WTC11 (cell line): ENCODE measurements at regions not wholly inside any gene's neighbourhood (a gene's known extent, or its start where the extent isn't known, plus 50 kb on each side); places are given as distances from the start of the nearest gene placed in this dataset.

Experiments used
- ATAC-seq: fragments of 200-7000 bp; cut with Tn5 transposase; 2 replicates; pipeline ENCODE4 v1.10.0; 2021; ENCODE audit warnings: mild to moderate bottlenecking, moderate library complexity
- CTCF ChIA-PET: fragments of 300-600 bp; sonication (Branson Sonifier 250); formaldehyde crosslinking; loops from one replicate; lab custom pipeline; 2021; ENCODE audit warnings: antibody characterized with exemption; lab: Charles Lee
- POLR2A ChIA-PET: fragments of 350-600 bp; sonication (Branson Sonifier 250); formaldehyde crosslinking; loops from one replicate; lab custom pipeline; 2021; ENCODE audit warnings: antibody characterized with exemption; lab: Charles Lee
- DNase-seq: peaks from one replicate; pipeline ENCODE4 v3.0.0; 2021; ENCODE audit warnings: low spot score
- H3K27ac Mint-ChIP-seq: 2 replicates; pipeline ENCODE4 v1.8.0; 2021; ENCODE audit warnings: mixed read lengths
- H3K27me3 Mint-ChIP-seq: 2 replicates; pipeline ENCODE4 v1.8.0; 2021; ENCODE audit warnings: low read depth, mild to moderate bottlenecking, moderate library complexity, mixed read lengths
- H3K36me3 Mint-ChIP-seq: 2 replicates; pipeline ENCODE4 v1.8.0; 2021; ENCODE audit warnings: mixed read lengths
- H3K4me1 Mint-ChIP-seq: 2 replicates; pipeline ENCODE4 v1.8.0; 2022; ENCODE audit warnings: mixed read lengths
- H3K4me3 Mint-ChIP-seq: 2 replicates; pipeline ENCODE4 v1.8.0; 2021; ENCODE audit warnings: mild to moderate bottlenecking, moderate library complexity, mixed read lengths
- H3K9me3 Mint-ChIP-seq: 2 replicates; pipeline ENCODE4 v1.8.0; 2021; ENCODE audit warnings: mixed read lengths
- NFATC4 ChIP-seq: fragments of 250-450 bp; sonication (Bioruptor Pico); IDR thresholded peaks from 2 replicates; pipeline ENCODE4 v1.9.0; 2021; ENCODE audit warnings: mild to moderate bottlenecking
- RORB ChIP-seq: fragments of 250-450 bp; sonication (Bioruptor Pico); IDR thresholded peaks from 2 replicates; pipeline ENCODE4 v1.9.0; 2021; ENCODE audit warnings: mild to moderate bottlenecking
- SMAD3 ChIP-seq: sonication (generic); formaldehyde crosslinking; IDR thresholded peaks from 2 replicates; pipeline ENCODE4 v1.8.0; 2022; ENCODE audit warnings: missing genetic modification reagents, mild to moderate bottlenecking, borderline replicate concordance
- TEAD1 ChIP-seq: sonication (generic); formaldehyde crosslinking; IDR thresholded peaks from 2 replicates; pipeline ENCODE4 v1.8.0; 2022; ENCODE audit warnings: mild to moderate bottlenecking, missing genetic modification reagents
- TP53 ChIP-seq: sonication (generic); formaldehyde crosslinking; IDR thresholded peaks from 2 replicates; pipeline ENCODE4 v1.8.1; 2023; ENCODE audit warnings: mild to moderate bottlenecking, missing genetic modification reagents
- ZNF671 ChIP-seq: fragments of 250-450 bp; sonication (Bioruptor Pico); IDR thresholded peaks from 2 replicates; pipeline ENCODE4 v1.8.0; 2021; ENCODE audit warnings: mild to moderate bottlenecking
- TF ChIP-seq, protein P1 (sequence below): fragments of 250-450 bp; sonication (Bioruptor Pico); IDR thresholded peaks from 2 replicates; pipeline ENCODE4 v1.9.0; 2021; ENCODE audit warnings: mild to moderate bottlenecking
- TF ChIP-seq, protein P2 (sequence below): sonication (generic); formaldehyde crosslinking; IDR thresholded peaks from 2 replicates; pipeline ENCODE4 v1.8.1; 2022; ENCODE audit warnings: low read depth, mild to moderate bottlenecking, moderate library complexity, missing genetic modification reagents, borderline replicate concordance
- TF ChIP-seq, protein P3 (sequence below): sonication (generic); formaldehyde crosslinking; IDR thresholded peaks from 2 replicates; pipeline ENCODE4 v1.8.0; 2022; ENCODE audit warnings: missing genetic modification reagents
- TF ChIP-seq, protein P4 (sequence below): sonication (generic); formaldehyde crosslinking; IDR thresholded peaks from 2 replicates; pipeline ENCODE4 v1.8.1; 2023; ENCODE audit warnings: mild to moderate bottlenecking, missing genetic modification reagents, moderate library complexity
- TF ChIP-seq, protein P5 (sequence below): sonication (generic); formaldehyde crosslinking; IDR thresholded peaks from 2 replicates; pipeline ENCODE4 v1.8.1; 2023; ENCODE audit warnings: mild to moderate bottlenecking, missing genetic modification reagents
- TF ChIP-seq, protein P6 (sequence below): sonication (generic); formaldehyde crosslinking; IDR thresholded peaks from 2 replicates; pipeline ENCODE4 v1.8.0; 2022; ENCODE audit warnings: mild to moderate bottlenecking, missing genetic modification reagents
- TF ChIP-seq, protein P7 (sequence below): sonication (generic); formaldehyde crosslinking; IDR thresholded peaks from 2 replicates; pipeline ENCODE4 v1.8.1; 2023; ENCODE audit warnings: mild to moderate bottlenecking, missing genetic modification reagents, borderline replicate concordance
- TF ChIP-seq, protein P8 (sequence below): fragments of 250-450 bp; sonication (Bioruptor Pico); IDR thresholded peaks from 2 replicates; pipeline ENCODE4 v1.9.0; 2021; ENCODE audit warnings: moderate library complexity, mild to moderate bottlenecking, inconsistent platforms, borderline replicate concordance

DNA sequence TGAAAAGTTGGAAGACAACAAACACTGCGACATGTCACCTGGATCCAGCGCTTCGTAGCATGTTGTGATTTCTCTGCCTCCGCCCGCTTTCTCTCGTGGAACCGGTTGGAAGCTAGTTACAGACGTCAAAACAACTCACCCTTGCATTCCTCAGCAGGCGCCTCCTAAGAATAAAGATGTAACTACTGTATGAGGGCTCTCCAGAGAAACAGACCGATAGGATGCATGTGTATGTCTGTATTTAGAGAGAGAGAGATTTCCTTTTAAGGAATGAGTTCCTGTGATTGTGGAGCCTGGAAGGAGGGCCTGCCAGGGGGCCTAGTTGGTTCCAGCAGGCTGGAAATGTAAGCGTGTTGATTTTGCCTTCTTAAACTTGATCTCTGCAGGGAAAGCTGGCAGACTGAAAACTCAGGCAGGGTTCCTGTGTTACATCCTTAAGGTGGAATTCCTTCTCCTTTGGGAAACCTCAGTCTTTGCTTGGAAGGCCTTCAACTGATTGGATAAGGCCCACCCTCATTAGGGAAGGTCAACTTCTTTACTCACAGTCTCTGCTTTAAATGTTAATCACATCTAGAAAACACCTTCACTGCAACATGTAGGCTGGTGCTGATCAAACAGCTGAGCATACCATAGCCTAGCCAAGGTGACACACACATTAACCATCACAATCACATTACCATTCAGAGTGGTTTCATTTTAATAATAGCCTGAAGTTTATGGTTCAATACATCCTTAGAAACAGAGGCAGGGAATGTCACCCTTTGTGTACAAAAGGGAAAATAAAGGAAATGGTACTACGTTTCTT is 163.8 kb downstream of the SYK start (continued):
- TF ChIP-seq, protein P1, sequence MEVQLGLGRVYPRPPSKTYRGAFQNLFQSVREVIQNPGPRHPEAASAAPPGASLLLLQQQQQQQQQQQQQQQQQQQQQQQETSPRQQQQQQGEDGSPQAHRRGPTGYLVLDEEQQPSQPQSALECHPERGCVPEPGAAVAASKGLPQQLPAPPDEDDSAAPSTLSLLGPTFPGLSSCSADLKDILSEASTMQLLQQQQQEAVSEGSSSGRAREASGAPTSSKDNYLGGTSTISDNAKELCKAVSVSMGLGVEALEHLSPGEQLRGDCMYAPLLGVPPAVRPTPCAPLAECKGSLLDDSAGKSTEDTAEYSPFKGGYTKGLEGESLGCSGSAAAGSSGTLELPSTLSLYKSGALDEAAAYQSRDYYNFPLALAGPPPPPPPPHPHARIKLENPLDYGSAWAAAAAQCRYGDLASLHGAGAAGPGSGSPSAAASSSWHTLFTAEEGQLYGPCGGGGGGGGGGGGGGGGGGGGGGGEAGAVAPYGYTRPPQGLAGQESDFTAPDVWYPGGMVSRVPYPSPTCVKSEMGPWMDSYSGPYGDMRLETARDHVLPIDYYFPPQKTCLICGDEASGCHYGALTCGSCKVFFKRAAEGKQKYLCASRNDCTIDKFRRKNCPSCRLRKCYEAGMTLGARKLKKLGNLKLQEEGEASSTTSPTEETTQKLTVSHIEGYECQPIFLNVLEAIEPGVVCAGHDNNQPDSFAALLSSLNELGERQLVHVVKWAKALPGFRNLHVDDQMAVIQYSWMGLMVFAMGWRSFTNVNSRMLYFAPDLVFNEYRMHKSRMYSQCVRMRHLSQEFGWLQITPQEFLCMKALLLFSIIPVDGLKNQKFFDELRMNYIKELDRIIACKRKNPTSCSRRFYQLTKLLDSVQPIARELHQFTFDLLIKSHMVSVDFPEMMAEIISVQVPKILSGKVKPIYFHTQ = no peak

DNA sequence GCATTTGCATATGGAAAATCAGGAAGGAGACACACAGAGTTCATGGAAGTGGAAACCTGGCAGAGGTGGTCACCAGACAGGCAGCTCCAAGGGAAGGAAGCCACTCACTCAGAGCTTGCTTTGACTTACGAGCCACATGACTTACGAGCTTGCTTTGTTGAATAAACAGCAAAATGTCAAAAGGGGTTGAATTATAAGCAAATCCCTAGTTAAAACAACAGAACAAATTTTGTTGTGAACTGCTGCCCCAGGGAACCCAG is 164.3 kb downstream of the SYK start:
- Mint-ChIP-seq H3K27ac (no peak overlapping the region), H3K27me3 (no peaks in the 10 kb centered on the region; the same call in none of the 2 replicates), H3K4me3 (no peak overlapping the region), H3K4me1 (peaks cover 40% of the 10 kb centered on the region), H3K9me3 (peaks cover 9% of the 10 kb centered on the region), H3K36me3 (no peaks in the 10 kb centered on the region)
- CTCF ChIA-PET = interaction anchor here (1.7 kb wide), 1 partner anchor 51 kb away, joined by 16 read pairs; no protein-coding TSS in a partner anchor
- POLR2A ChIA-PET = interaction anchor here (0.6 kb wide), 1 partner anchor 826 kb away, joined by 5 read pairs; no protein-coding TSS in a partner anchor
- no peak for ATAC-seq
- DNase-seq = no peak
- no peak for TF ChIP-seq NFATC4 (CRISPR knock-in tag)
- no peak for TF ChIP-seq TEAD1
- TF ChIP-seq, protein P1 = no peak
- no peak for TF ChIP-seq ZNF671
- no peak for TF ChIP-seq SMAD3 (CRISPR knock-in tag)
- TF ChIP-seq, protein P2, sequence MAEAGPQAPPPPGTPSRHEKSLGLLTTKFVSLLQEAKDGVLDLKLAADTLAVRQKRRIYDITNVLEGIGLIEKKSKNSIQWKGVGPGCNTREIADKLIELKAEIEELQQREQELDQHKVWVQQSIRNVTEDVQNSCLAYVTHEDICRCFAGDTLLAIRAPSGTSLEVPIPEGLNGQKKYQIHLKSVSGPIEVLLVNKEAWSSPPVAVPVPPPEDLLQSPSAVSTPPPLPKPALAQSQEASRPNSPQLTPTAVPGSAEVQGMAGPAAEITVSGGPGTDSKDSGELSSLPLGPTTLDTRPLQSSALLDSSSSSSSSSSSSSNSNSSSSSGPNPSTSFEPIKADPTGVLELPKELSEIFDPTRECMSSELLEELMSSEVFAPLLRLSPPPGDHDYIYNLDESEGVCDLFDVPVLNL (CRISPR knock-in tag) = no peak
- TF ChIP-seq, protein P3, sequence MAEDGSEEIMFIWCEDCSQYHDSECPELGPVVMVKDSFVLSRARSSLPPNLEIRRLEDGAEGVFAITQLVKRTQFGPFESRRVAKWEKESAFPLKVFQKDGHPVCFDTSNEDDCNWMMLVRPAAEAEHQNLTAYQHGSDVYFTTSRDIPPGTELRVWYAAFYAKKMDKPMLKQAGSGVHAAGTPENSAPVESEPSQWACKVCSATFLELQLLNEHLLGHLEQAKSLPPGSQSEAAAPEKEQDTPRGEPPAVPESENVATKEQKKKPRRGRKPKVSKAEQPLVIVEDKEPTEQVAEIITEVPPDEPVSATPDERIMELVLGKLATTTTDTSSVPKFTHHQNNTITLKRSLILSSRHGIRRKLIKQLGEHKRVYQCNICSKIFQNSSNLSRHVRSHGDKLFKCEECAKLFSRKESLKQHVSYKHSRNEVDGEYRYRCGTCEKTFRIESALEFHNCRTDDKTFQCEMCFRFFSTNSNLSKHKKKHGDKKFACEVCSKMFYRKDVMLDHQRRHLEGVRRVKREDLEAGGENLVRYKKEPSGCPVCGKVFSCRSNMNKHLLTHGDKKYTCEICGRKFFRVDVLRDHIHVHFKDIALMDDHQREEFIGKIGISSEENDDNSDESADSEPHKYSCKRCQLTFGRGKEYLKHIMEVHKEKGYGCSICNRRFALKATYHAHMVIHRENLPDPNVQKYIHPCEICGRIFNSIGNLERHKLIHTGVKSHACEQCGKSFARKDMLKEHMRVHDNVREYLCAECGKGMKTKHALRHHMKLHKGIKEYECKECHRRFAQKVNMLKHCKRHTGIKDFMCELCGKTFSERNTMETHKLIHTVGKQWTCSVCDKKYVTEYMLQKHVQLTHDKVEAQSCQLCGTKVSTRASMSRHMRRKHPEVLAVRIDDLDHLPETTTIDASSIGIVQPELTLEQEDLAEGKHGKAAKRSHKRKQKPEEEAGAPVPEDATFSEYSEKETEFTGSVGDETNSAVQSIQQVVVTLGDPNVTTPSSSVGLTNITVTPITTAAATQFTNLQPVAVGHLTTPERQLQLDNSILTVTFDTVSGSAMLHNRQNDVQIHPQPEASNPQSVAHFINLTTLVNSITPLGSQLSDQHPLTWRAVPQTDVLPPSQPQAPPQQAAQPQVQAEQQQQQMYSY (CRISPR knock-in tag) = no peak
- TF ChIP-seq, protein P4, sequence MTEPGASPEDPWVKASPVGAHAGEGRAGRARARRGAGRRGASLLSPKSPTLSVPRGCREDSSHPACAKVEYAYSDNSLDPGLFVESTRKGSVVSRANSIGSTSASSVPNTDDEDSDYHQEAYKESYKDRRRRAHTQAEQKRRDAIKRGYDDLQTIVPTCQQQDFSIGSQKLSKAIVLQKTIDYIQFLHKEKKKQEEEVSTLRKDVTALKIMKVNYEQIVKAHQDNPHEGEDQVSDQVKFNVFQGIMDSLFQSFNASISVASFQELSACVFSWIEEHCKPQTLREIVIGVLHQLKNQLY = no peak
- TF ChIP-seq, protein P5, sequence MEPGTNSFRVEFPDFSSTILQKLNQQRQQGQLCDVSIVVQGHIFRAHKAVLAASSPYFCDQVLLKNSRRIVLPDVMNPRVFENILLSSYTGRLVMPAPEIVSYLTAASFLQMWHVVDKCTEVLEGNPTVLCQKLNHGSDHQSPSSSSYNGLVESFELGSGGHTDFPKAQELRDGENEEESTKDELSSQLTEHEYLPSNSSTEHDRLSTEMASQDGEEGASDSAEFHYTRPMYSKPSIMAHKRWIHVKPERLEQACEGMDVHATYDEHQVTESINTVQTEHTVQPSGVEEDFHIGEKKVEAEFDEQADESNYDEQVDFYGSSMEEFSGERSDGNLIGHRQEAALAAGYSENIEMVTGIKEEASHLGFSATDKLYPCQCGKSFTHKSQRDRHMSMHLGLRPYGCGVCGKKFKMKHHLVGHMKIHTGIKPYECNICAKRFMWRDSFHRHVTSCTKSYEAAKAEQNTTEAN = no peak
- TF ChIP-seq TP53 (CRISPR knock-in tag) = no peak
- TF ChIP-seq, protein P6, sequence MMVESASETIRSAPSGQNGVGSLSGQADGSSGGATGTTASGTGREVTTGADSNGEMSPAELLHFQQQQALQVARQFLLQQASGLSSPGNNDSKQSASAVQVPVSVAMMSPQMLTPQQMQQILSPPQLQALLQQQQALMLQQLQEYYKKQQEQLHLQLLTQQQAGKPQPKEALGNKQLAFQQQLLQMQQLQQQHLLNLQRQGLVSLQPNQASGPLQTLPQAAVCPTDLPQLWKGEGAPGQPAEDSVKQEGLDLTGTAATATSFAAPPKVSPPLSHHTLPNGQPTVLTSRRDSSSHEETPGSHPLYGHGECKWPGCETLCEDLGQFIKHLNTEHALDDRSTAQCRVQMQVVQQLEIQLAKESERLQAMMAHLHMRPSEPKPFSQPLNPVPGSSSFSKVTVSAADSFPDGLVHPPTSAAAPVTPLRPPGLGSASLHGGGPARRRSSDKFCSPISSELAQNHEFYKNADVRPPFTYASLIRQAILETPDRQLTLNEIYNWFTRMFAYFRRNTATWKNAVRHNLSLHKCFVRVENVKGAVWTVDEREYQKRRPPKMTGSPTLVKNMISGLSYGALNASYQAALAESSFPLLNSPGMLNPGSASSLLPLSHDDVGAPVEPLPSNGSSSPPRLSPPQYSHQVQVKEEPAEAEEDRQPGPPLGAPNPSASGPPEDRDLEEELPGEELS (CRISPR knock-in tag) = no peak
- TF ChIP-seq, protein P7, sequence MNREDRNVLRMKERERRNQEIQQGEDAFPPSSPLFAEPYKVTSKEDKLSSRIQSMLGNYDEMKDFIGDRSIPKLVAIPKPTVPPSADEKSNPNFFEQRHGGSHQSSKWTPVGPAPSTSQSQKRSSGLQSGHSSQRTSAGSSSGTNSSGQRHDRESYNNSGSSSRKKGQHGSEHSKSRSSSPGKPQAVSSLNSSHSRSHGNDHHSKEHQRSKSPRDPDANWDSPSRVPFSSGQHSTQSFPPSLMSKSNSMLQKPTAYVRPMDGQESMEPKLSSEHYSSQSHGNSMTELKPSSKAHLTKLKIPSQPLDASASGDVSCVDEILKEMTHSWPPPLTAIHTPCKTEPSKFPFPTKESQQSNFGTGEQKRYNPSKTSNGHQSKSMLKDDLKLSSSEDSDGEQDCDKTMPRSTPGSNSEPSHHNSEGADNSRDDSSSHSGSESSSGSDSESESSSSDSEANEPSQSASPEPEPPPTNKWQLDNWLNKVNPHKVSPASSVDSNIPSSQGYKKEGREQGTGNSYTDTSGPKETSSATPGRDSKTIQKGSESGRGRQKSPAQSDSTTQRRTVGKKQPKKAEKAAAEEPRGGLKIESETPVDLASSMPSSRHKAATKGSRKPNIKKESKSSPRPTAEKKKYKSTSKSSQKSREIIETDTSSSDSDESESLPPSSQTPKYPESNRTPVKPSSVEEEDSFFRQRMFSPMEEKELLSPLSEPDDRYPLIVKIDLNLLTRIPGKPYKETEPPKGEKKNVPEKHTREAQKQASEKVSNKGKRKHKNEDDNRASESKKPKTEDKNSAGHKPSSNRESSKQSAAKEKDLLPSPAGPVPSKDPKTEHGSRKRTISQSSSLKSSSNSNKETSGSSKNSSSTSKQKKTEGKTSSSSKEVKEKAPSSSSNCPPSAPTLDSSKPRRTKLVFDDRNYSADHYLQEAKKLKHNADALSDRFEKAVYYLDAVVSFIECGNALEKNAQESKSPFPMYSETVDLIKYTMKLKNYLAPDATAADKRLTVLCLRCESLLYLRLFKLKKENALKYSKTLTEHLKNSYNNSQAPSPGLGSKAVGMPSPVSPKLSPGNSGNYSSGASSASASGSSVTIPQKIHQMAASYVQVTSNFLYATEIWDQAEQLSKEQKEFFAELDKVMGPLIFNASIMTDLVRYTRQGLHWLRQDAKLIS = no peak
- no peak for TF ChIP-seq RORB (CRISPR knock-in tag)
- TF ChIP-seq, protein P8, sequence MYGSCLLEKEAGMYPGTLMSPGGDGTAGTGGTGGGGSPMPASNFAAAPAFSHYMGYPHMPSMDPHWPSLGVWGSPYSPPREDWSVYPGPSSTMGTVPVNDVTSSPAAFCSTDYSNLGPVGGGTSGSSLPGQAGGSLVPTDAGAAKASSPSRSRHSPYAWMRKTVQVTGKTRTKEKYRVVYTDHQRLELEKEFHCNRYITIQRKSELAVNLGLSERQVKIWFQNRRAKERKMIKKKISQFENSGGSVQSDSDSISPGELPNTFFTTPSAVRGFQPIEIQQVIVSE (CRISPR knock-in tag) = no peak
